GM21390 (cell line): ENCODE measurements at regions not wholly inside any gene's neighbourhood (a gene's known extent, or its start where the extent isn't known, plus 50 kb on each side); places are given as distances from the start of the nearest gene placed in this dataset.

ENCODE experiments used
- ATAC-seq: cut with Tn5 transposase; IDR thresholded peaks from one replicate; pipeline ENCODE4 v1.9.1; 2021; ENCODE audit not compliant: unreplicated experiment

- no peak for ATAC-seq
Measured at GRCh38 chr11:121800731-121801393, 315.2 kb downstream of the BLID start.

- no peak for ATAC-seq
Measured at GRCh38 chr11:121800240-121800639, 315.8 kb downstream of the BLID start.

GRCh38 chr11:121797496-121797895 lies 318.5 kb downstream of the BLID start:
- no peak for ATAC-seq

- no peak for ATAC-seq
Measured at GRCh38 chr11:121795174-121795573, 320.8 kb downstream of the BLID start.

GRCh38 chr11:121794671-121795141 lies 321.3 kb downstream of the BLID start:
- ATAC-seq, result no peak

GRCh38 chr11:121793916-121794315 lies 322.1 kb downstream of the BLID start:
- ATAC-seq, result no peak

GRCh38 chr11:121793291-121793690 lies 322.7 kb downstream of the BLID start:
- no peak for ATAC-seq

GRCh38 chr11:121792185-121792584 lies 323.8 kb downstream of the BLID start:
- no peak for ATAC-seq

- no peak for ATAC-seq
Measured at GRCh38 chr11:121790430-121790829, 325.6 kb downstream of the BLID start.

GRCh38 chr11:121780971-121781370 lies 328.2 kb upstream of the SORL1-AS1 start:
- ATAC-seq, result no peak

- no peak for ATAC-seq
Measured at GRCh38 chr11:121777056-121777455, 324.3 kb upstream of the SORL1-AS1 start.

GRCh38 chr11:121775276-121775675 lies 322.5 kb upstream of the SORL1-AS1 start:
- no peak for ATAC-seq

GRCh38 chr11:121773076-121773475 lies 320.3 kb upstream of the SORL1-AS1 start:
- no peak for ATAC-seq

GRCh38 chr11:121770939-121771595 lies 318.3 kb upstream of the SORL1-AS1 start:
- ATAC-seq, result no peak

- no peak for ATAC-seq
Measured at GRCh38 chr11:121769191-121769590, 316.4 kb upstream of the SORL1-AS1 start.

GRCh38 chr11:121767433-121767832 lies 314.7 kb upstream of the SORL1-AS1 start:
- peak; percentile 77 for ATAC-seq

- ATAC-seq, result no peak
Measured at GRCh38 chr11:121766991-121767390, 314.2 kb upstream of the SORL1-AS1 start.

- no peak for ATAC-seq
Measured at GRCh38 chr11:121766166-121766565, 313.4 kb upstream of the SORL1-AS1 start.

- peak; percentile 76 for ATAC-seq
Measured at GRCh38 chr11:121763526-121763925, 310.8 kb upstream of the SORL1-AS1 start.

- no peak for ATAC-seq
Measured at GRCh38 chr11:121762820-121763219, 310.1 kb upstream of the SORL1-AS1 start.

GRCh38 chr11:121761186-121761585 lies 308.4 kb upstream of the SORL1-AS1 start:
- no peak for ATAC-seq

GRCh38 chr11:121757480-121758125 lies 304.8 kb upstream of the SORL1-AS1 start:
- no peak for ATAC-seq
